A673 (cell line): ENCODE measurements at regions not wholly inside any gene's neighbourhood (a gene's known extent, or its start where the extent isn't known, plus 50 kb on each side); places are given as distances from the start of the nearest gene placed in this dataset.

Experiments
- EZH2 ChIP-seq: fragments of 200-600 bp; sonication (generic); IDR thresholded peaks from 2 replicates; pipeline ENCODE4 v1.6.1; 2017; ENCODE audit warnings: borderline replicate concordance, low read depth, mild to moderate bottlenecking, mixed read lengths, antibody characterized with exemption, low read length; ENCODE audit not compliant: poor library complexity, severe bottlenecking
- TF ChIP-seq, protein P1 (sequence below): fragments of 300-800, 200-600 bp; sonication (generic); conservative IDR thresholded peaks from 2 replicates; pipeline ENCODE4 v1.5.1; 2017; ENCODE audit warnings: low read depth, mild to moderate bottlenecking, antibody characterized with exemption, low read length, moderate library complexity, mixed read lengths

DNA sequence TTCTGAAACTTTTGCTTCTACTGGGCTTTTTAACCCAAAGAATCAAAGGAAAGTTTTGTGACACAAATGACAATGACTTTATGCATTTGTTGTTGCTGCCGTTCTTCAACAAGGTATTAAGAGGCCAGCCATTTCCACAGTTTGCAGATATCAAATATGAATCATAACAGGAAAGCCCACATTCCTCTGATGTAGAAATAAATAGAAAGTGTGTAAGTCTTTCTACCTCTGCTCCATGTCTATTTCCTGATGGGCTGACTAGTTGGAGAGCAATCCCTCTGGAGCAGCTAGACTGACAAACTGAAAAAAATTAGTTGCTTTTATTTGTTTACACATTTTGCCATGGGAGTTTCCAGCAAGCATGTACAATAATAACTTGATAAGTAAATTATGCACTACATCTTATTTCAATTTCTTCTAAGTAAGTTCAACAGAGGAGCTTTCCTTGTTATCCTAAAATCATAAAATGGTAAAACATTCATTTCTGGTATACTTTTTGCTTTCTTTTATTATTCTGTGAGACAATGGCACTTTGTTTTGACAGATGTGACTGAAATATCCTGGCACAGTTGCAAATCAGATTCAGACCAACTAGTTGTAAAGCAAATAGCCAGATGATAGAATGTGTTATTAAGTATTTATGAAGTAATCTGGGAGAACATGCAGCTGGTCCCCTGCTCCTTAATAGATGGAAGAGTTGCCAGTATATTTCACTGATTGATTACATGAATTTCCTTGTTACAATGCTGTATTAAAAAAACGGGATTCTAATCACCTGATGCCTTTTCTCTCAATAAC is 266.7 kb downstream of the METTL4 start:
- TF ChIP-seq, protein P1, sequence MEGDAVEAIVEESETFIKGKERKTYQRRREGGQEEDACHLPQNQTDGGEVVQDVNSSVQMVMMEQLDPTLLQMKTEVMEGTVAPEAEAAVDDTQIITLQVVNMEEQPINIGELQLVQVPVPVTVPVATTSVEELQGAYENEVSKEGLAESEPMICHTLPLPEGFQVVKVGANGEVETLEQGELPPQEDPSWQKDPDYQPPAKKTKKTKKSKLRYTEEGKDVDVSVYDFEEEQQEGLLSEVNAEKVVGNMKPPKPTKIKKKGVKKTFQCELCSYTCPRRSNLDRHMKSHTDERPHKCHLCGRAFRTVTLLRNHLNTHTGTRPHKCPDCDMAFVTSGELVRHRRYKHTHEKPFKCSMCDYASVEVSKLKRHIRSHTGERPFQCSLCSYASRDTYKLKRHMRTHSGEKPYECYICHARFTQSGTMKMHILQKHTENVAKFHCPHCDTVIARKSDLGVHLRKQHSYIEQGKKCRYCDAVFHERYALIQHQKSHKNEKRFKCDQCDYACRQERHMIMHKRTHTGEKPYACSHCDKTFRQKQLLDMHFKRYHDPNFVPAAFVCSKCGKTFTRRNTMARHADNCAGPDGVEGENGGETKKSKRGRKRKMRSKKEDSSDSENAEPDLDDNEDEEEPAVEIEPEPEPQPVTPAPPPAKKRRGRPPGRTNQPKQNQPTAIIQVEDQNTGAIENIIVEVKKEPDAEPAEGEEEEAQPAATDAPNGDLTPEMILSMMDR, result no peak
- no peak for TF ChIP-seq EZH2
